ENCODE measurements at regions not wholly inside any gene's neighbourhood (a gene's known extent, or its start where the extent isn't known, plus 50 kb on each side); places are given as distances from the start of the nearest gene placed in this dataset.

GRCh38 chr11:43579171-43579918 is 101.2 kb upstream of the HSD17B12 start:
- ATAC-seq (ENCODE audit: low FRiP score) (no peak), DNase-seq (no peak)
- H3K27ac ChIP-seq (ENCODE audit: low read depth in 1 of 2, low read length in 2 of 2): no peak overlapping the region
- no peaks in the 10 kb centered on the region for H3K9me3 ChIP-seq (ENCODE audit: control insufficient read depth, low read length)
- H3K4me3 ChIP-seq (ENCODE audit: low read length in 2 of 2): peak overlapping the region; percentile 9 to 40
- H3K36me3 ChIP-seq (ENCODE audit: control insufficient read depth in 1 of 2, insufficient read depth in 2 of 2, low read length in 1 of 2): no peaks in the 10 kb centered on the region
- no peaks in the 10 kb centered on the region for H3K27me3 ChIP-seq (ENCODE audit: control insufficient read depth in 1 of 2, insufficient read depth in 2 of 2, low read length in 1 of 2)
- no peaks in the 10 kb centered on the region for H3K4me1 ChIP-seq (ENCODE audit: control insufficient read depth in 1 of 2, insufficient read depth in 2 of 2, low read length in 2 of 2)
- 0 to 1% methylated on average over 76 to 83 of the region's 83 CpGs for WGBS, 2 donors
- intact Hi-C loops (cut with DNase I): no loop called here

- no peak for DNase-seq
- WGBS, 2 donors: 0 to 2% methylated on average over 4 to 5 of the region's 5 CpGs
- intact Hi-C loops (cut with DNase I): no loop called here
- Histone ChIP-seq H3K27ac (ENCODE audit: low read depth in 1 of 2, low read length in 2 of 2) (no peak overlapping the region), H3K27me3 (ENCODE audit: control insufficient read depth in 1 of 2, insufficient read depth in 2 of 2, low read length in 1 of 2) (no peaks in the 10 kb centered on the region), H3K36me3 (ENCODE audit: control insufficient read depth in 1 of 2, insufficient read depth in 2 of 2, low read length in 1 of 2) (no peaks in the 10 kb centered on the region), H3K9me3 (ENCODE audit: control insufficient read depth, low read length) (no peaks in the 10 kb centered on the region), H3K4me3 (ENCODE audit: low read length in 2 of 2) (peak overlapping the region in 1 of 2 donors; percentile 40), H3K4me1 (ENCODE audit: control insufficient read depth in 1 of 2, insufficient read depth in 2 of 2, low read length in 2 of 2) (no peaks in the 10 kb centered on the region)
- ATAC-seq (ENCODE audit: low FRiP score): no peak
Observed at GRCh38 chr11:43579919-43580276, 100.6 kb upstream of the HSD17B12 start.

GRCh38 chr11:43580735-43581369 is 99.7 kb upstream of the HSD17B12 start:
- Histone ChIP-seq H3K36me3 (ENCODE audit: control insufficient read depth in 1 of 2, insufficient read depth in 2 of 2, low read length in 1 of 2) (no peaks in the 10 kb centered on the region), H3K4me3 (ENCODE audit: low read length in 2 of 2) (no peak overlapping the region), H3K27ac (ENCODE audit: low read depth in 1 of 2, low read length in 2 of 2) (no peak overlapping the region), H3K27me3 (ENCODE audit: control insufficient read depth in 1 of 2, insufficient read depth in 2 of 2, low read length in 1 of 2) (no peaks in the 10 kb centered on the region), H3K9me3 (ENCODE audit: control insufficient read depth, low read length) (no peaks in the 10 kb centered on the region), H3K4me1 (ENCODE audit: control insufficient read depth in 1 of 2, insufficient read depth in 2 of 2, low read length in 2 of 2) (no peaks in the 10 kb centered on the region)
- 2% methylated on average over 39 of the region's 39 CpGs for WGBS, 2 donors
- intact Hi-C loops (cut with DNase I): no loop called here
- ATAC-seq (ENCODE audit: low FRiP score) (peak; percentile 24), DNase-seq (no peak)

- no peaks in the 10 kb centered on the region for H3K27me3 ChIP-seq (ENCODE audit: control insufficient read depth in 1 of 2, insufficient read depth in 2 of 2, low read length in 1 of 2)
- no peaks in the 10 kb centered on the region for H3K4me1 ChIP-seq (ENCODE audit: control insufficient read depth in 1 of 2, insufficient read depth in 2 of 2, low read length in 2 of 2)
- ATAC-seq (ENCODE audit: low FRiP score): no peak
- no peaks in the 10 kb centered on the region for H3K9me3 ChIP-seq (ENCODE audit: control insufficient read depth, low read length)
- no peaks in the 10 kb centered on the region for H3K36me3 ChIP-seq (ENCODE audit: control insufficient read depth in 1 of 2, insufficient read depth in 2 of 2, low read length in 1 of 2)
- DNase-seq: no peak
- intact Hi-C loops (cut with DNase I): no loop called here
- no peak overlapping the region for H3K27ac ChIP-seq (ENCODE audit: low read depth in 1 of 2, low read length in 2 of 2)
- no peak overlapping the region for H3K4me3 ChIP-seq (ENCODE audit: low read length in 2 of 2)
- 2% methylated on average over 38 to 39 of the region's 39 CpGs for WGBS, 2 donors
Observed at GRCh38 chr11:43581370-43582023, 99.0 kb upstream of the HSD17B12 start.

GRCh38 chr11:43582024-43582862 is 98.3 kb upstream of the HSD17B12 start:
- Histone ChIP-seq H3K27me3 (ENCODE audit: control insufficient read depth in 1 of 2, insufficient read depth in 2 of 2, low read length in 1 of 2) (no peaks in the 10 kb centered on the region), H3K27ac (ENCODE audit: low read depth in 1 of 2, low read length in 2 of 2) (no peak overlapping the region), H3K9me3 (ENCODE audit: control insufficient read depth, low read length) (no peaks in the 10 kb centered on the region), H3K36me3 (ENCODE audit: control insufficient read depth in 1 of 2, insufficient read depth in 2 of 2, low read length in 1 of 2) (no peaks in the 10 kb centered on the region), H3K4me1 (ENCODE audit: control insufficient read depth in 1 of 2, insufficient read depth in 2 of 2, low read length in 2 of 2) (no peaks in the 10 kb centered on the region), H3K4me3 (ENCODE audit: low read length in 2 of 2) (no peak overlapping the region)
- intact Hi-C loops (cut with DNase I): no loop called here
- ATAC-seq (ENCODE audit: low FRiP score) (no peak), DNase-seq (no peak)
- WGBS, 2 donors: 9 to 10% methylated on average over 37 of the region's 37 CpGs

GRCh38 chr11:43582863-43583462 is 97.6 kb upstream of the HSD17B12 start:
- H3K27me3 ChIP-seq (ENCODE audit: control insufficient read depth in 1 of 2, insufficient read depth in 2 of 2, low read length in 1 of 2): no peaks in the 10 kb centered on the region
- 18 to 20% methylated on average over 26 of the region's 26 CpGs for WGBS, 2 donors
- no peak for ATAC-seq (ENCODE audit: low FRiP score)

GRCh38 chr11:43583548-43583947 is 97.0 kb upstream of the HSD17B12 start:
- H3K9me3 ChIP-seq (ENCODE audit: control insufficient read depth, low read length): peaks cover 1% of the 10 kb centered on the region
- no peak overlapping the region for H3K4me3 ChIP-seq (ENCODE audit: low read length in 2 of 2)
- 22 to 23% methylated on average over 6 of the region's 6 CpGs for WGBS, 2 donors
- H3K4me1 ChIP-seq (ENCODE audit: control insufficient read depth in 1 of 2, insufficient read depth in 2 of 2, low read length in 2 of 2): no peaks in the 10 kb centered on the region
- no peaks in the 10 kb centered on the region for H3K36me3 ChIP-seq (ENCODE audit: control insufficient read depth in 1 of 2, insufficient read depth in 2 of 2, low read length in 1 of 2)
- no peak for DNase-seq
- ATAC-seq (ENCODE audit: low FRiP score): no peak
- intact Hi-C loops (cut with DNase I): no loop called here
- no peak overlapping the region for H3K27ac ChIP-seq (ENCODE audit: low read depth in 1 of 2, low read length in 2 of 2)
- H3K27me3 ChIP-seq (ENCODE audit: control insufficient read depth in 1 of 2, insufficient read depth in 2 of 2, low read length in 1 of 2): no peaks in the 10 kb centered on the region

More at GRCh38 chr11:43582863-43583462, 97.6 kb upstream of the HSD17B12 start:
- Histone ChIP-seq H3K36me3 (ENCODE audit: control insufficient read depth in 1 of 2, insufficient read depth in 2 of 2, low read length in 1 of 2) (no peaks in the 10 kb centered on the region), H3K4me3 (ENCODE audit: low read length in 2 of 2) (no peak overlapping the region), H3K27ac (ENCODE audit: low read depth in 1 of 2, low read length in 2 of 2) (no peak overlapping the region), H3K4me1 (ENCODE audit: control insufficient read depth in 1 of 2, insufficient read depth in 2 of 2, low read length in 2 of 2) (no peaks in the 10 kb centered on the region), H3K9me3 (ENCODE audit: control insufficient read depth, low read length) (peaks cover 1% of the 10 kb centered on the region)
- no peak for DNase-seq
- intact Hi-C loops (cut with DNase I): no loop called here

GRCh38 chr11:43585877-43586608 is 94.5 kb upstream of the HSD17B12 start:
- intact Hi-C loops (cut with DNase I): no loop called here

More at GRCh38 chr11:43585877-43586608, 94.5 kb upstream of the HSD17B12 start:
- DNase-seq: no peak
- Histone ChIP-seq H3K36me3 (ENCODE audit: control insufficient read depth in 1 of 2, insufficient read depth in 2 of 2, low read length in 1 of 2) (no peaks in the 10 kb centered on the region), H3K9me3 (ENCODE audit: control insufficient read depth, low read length) (peaks cover 1% of the 10 kb centered on the region), H3K4me3 (ENCODE audit: low read length in 2 of 2) (no peak overlapping the region), H3K4me1 (ENCODE audit: control insufficient read depth in 1 of 2, insufficient read depth in 2 of 2, low read length in 2 of 2) (no peaks in the 10 kb centered on the region), H3K27ac (ENCODE audit: low read depth in 1 of 2, low read length in 2 of 2) (no peak overlapping the region), H3K27me3 (ENCODE audit: control insufficient read depth in 1 of 2, insufficient read depth in 2 of 2, low read length in 1 of 2) (no peaks in the 10 kb centered on the region)
- ATAC-seq (ENCODE audit: low FRiP score): no peak
- 76 to 89% methylated on average over 1 of the region's 1 CpG for WGBS, 2 donors
